ENCODE measurements at regions not wholly inside any gene's neighbourhood (a gene's known extent, or its start where the extent isn't known, plus 50 kb on each side); places are given as distances from the start of the nearest gene placed in this dataset.
"Not testable (repeated sequence)": the region's sequence is repeated elsewhere in the genome, so short reads cannot be mapped to it uniquely, and the experiment has no call there.

GRCh38 chr10:23543691-23544380 is 105.0 kb downstream of the OTUD1 start:
- intact Hi-C loops (cut with micrococcal nuclease): no loop called here
- Histone ChIP-seq H3K9me3 (ENCODE audit: control insufficient read depth, insufficient read depth, low read length) (no peaks in the 10 kb centered on the region), H3K4me1 (ENCODE audit: control insufficient read depth, insufficient read depth, low read length) (no peaks in the 10 kb centered on the region), H3K27me3 (ENCODE audit: control insufficient read depth, insufficient read depth, low read length) (no peaks in the 10 kb centered on the region), H3K36me3 (ENCODE audit: control insufficient read depth, insufficient read depth, low read length) (no peaks in the 10 kb centered on the region), H3K4me3 (ENCODE audit: low read length) (no peak overlapping the region), H3K27ac (ENCODE audit: low read length) (no peak overlapping the region)
- Mint-ChIP-seq H3K9me3 (peaks cover 0 to 3% of the 10 kb centered on the region in 2 donors), H3K4me1 (peaks cover 10 to 13% of the 10 kb centered on the region in 2 donors), H3K4me3 (no peak overlapping the region), H3K27ac (no peak overlapping the region), H3K27me3 (ENCODE audit: low read depth in 2 of 2) (peaks cover 7 to 15% of the 10 kb centered on the region in 2 donors), H3K36me3 (no peaks in the 10 kb centered on the region)
- ATAC-seq (no peak), DNase-seq (no peak)
- TF ChIP-seq, protein P1, sequence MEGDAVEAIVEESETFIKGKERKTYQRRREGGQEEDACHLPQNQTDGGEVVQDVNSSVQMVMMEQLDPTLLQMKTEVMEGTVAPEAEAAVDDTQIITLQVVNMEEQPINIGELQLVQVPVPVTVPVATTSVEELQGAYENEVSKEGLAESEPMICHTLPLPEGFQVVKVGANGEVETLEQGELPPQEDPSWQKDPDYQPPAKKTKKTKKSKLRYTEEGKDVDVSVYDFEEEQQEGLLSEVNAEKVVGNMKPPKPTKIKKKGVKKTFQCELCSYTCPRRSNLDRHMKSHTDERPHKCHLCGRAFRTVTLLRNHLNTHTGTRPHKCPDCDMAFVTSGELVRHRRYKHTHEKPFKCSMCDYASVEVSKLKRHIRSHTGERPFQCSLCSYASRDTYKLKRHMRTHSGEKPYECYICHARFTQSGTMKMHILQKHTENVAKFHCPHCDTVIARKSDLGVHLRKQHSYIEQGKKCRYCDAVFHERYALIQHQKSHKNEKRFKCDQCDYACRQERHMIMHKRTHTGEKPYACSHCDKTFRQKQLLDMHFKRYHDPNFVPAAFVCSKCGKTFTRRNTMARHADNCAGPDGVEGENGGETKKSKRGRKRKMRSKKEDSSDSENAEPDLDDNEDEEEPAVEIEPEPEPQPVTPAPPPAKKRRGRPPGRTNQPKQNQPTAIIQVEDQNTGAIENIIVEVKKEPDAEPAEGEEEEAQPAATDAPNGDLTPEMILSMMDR (IDR thresholded peaks at IDR 0.05): no peak
- 47% methylated on average over 6 of the region's 9 CpGs for WGBS (ENCODE audit: insufficient coverage)

GRCh38 chr10:23545866-23546265 is 107.0 kb downstream of the OTUD1 start:
- H3K4me3 ChIP-seq (ENCODE audit: low read length); H3K36me3 Mint-ChIP-seq; H3K4me1 Mint-ChIP-seq; H3K27me3 ChIP-seq (ENCODE audit: control insufficient read depth, insufficient read depth, low read length); H3K4me1 ChIP-seq (ENCODE audit: control insufficient read depth, insufficient read depth, low read length); H3K27ac Mint-ChIP-seq; intact Hi-C loops (cut with micrococcal nuclease); ATAC-seq; H3K4me3 Mint-ChIP-seq; DNase-seq; H3K27ac ChIP-seq (ENCODE audit: low read length); H3K9me3 Mint-ChIP-seq; H3K9me3 ChIP-seq (ENCODE audit: control insufficient read depth, insufficient read depth, low read length); H3K36me3 ChIP-seq (ENCODE audit: control insufficient read depth, insufficient read depth, low read length): not testable (repeated sequence)
- WGBS (ENCODE audit: insufficient coverage): 82% methylated on average over 2 of the region's 2 CpGs
- peaks cover 6 to 15% of the 10 kb centered on the region in 2 donors for H3K27me3 Mint-ChIP-seq (ENCODE audit: low read depth in 2 of 2)

DNA sequence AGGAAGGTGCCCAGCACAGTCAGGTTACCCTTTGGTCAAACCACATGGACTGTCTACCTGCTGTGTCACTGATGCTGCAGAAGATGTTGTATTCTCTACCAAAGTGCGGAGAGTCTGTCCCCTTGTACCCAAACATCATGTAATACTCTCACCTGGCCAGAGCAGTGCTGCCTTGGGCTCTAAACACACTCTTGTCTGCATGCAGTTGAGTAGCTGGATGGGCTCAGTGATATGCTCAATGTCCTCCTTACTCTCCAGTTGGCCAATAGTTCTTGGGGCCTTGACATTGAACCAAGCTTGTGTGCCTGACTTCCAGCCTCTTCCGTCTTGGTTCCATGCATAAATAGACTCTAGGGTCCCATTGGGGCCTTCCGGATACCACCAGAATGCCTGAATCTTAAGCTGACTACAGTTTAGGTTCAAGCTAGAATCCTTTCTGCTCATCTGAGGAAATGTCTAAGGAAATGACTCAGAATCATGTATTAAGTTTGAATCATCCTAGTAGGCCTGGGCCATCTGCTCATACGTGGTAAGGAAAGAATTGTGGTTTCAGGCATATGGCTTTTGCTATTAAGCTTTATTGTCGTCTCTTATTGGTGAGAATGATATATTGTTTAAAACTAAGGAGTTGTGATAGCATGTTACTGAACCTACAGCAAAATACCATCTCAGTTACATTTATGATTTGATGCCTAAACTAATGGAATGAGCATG is 118.0 kb downstream of the OTUD1 start:
- H3K4me3 Mint-ChIP-seq: no peak overlapping the region
- peaks cover 0 to 2% of the 10 kb centered on the region in 2 donors for H3K27me3 Mint-ChIP-seq (ENCODE audit: low read depth in 2 of 2)
- Histone ChIP-seq H3K4me1 (ENCODE audit: control insufficient read depth, insufficient read depth, low read length) (no peaks in the 10 kb centered on the region), H3K4me3 (ENCODE audit: low read length) (no peak overlapping the region), H3K9me3 (ENCODE audit: control insufficient read depth, insufficient read depth, low read length) (no peaks in the 10 kb centered on the region), H3K27me3 (ENCODE audit: control insufficient read depth, insufficient read depth, low read length) (no peaks in the 10 kb centered on the region), H3K36me3 (ENCODE audit: control insufficient read depth, insufficient read depth, low read length) (no peaks in the 10 kb centered on the region), H3K27ac (ENCODE audit: low read length) (no peak overlapping the region)
- DNase-seq (no peak), ATAC-seq (no peak)
- H3K4me1 Mint-ChIP-seq: no peaks in the 10 kb centered on the region
- 61% methylated on average over 5 of the region's 5 CpGs for WGBS (ENCODE audit: insufficient coverage)
- no peak overlapping the region for H3K27ac Mint-ChIP-seq
- intact Hi-C loops (cut with micrococcal nuclease): no loop called here
- TF ChIP-seq, protein P1 (IDR thresholded peaks at IDR 0.05): no peak
- no peaks in the 10 kb centered on the region for H3K36me3 Mint-ChIP-seq
- peaks cover 0 to 2% of the 10 kb centered on the region in 2 donors for H3K9me3 Mint-ChIP-seq

- H3K4me1 Mint-ChIP-seq: no peaks in the 10 kb centered on the region
- Histone ChIP-seq H3K4me3 (ENCODE audit: low read length) (no peak overlapping the region), H3K27me3 (ENCODE audit: control insufficient read depth, insufficient read depth, low read length) (no peaks in the 10 kb centered on the region), H3K36me3 (ENCODE audit: control insufficient read depth, insufficient read depth, low read length) (no peaks in the 10 kb centered on the region), H3K27ac (ENCODE audit: low read length) (no peak overlapping the region), H3K9me3 (ENCODE audit: control insufficient read depth, insufficient read depth, low read length) (no peaks in the 10 kb centered on the region), H3K4me1 (ENCODE audit: control insufficient read depth, insufficient read depth, low read length) (no peaks in the 10 kb centered on the region)
- no peaks in the 10 kb centered on the region for H3K36me3 Mint-ChIP-seq
- intact Hi-C loops (cut with micrococcal nuclease): no loop called here
- TF ChIP-seq, protein P1 (IDR thresholded peaks at IDR 0.05): no peak
- peaks cover 3 to 5% of the 10 kb centered on the region in 2 donors for H3K9me3 Mint-ChIP-seq
- H3K27me3 Mint-ChIP-seq (ENCODE audit: low read depth in 2 of 2): peaks cover 0 to 2% of the 10 kb centered on the region in 2 donors
- no peak for DNase-seq
- ATAC-seq: no peak
- no peak overlapping the region for H3K4me3 Mint-ChIP-seq
- WGBS (ENCODE audit: insufficient coverage): 92% methylated on average over 2 of the region's 4 CpGs
- H3K27ac Mint-ChIP-seq: no peak overlapping the region
Measured at GRCh38 chr10:23557777-23558176, 118.9 kb downstream of the OTUD1 start.

All from natural killer cell (primary cell).